PC-9 (cell line): ENCODE measurements at regions not wholly inside any gene's neighbourhood (a gene's known extent, or its start where the extent isn't known, plus 50 kb on each side); places are given as distances from the start of the nearest gene placed in this dataset.

Source experiments
- BruUV-seq: library from RNA; stranded (reverse); fragments of 400-500 nt; replicated peaks from 2 replicates; lab custom pipeline; 2021; lab: Mats Ljungman, UMichigan
- CTCF ChIA-PET: fragments of 300-600 bp; sonication (Branson Sonifier 250); formaldehyde crosslinking; loops from one replicate; lab custom pipeline; 2022; ENCODE audit warnings: antibody characterized with exemption; lab: Charles Lee
- POLR2A ChIA-PET: fragments of 300-600 bp; sonication (Branson Sonifier 250); formaldehyde crosslinking; loops from one replicate; lab custom pipeline; 2022; ENCODE audit warnings: antibody characterized with exemption; ENCODE audit not compliant: unreplicated experiment; lab: Charles Lee
- DNase-seq, 2 experiments: peaks; one replicate each; pipeline versions ENCODE4 v3.0.0 to v3.0.0-alpha.2; 2015 to 2022; ENCODE audit warnings: mixed read lengths in 1 of 2
- H2AFZ ChIP-seq: fragments of 200-600 bp; sonication (generic); 2 replicates; pipeline ENCODE4 v1.8.1; 2017; ENCODE audit warnings: antibody characterized with exemption
- H3F3A ChIP-seq: fragments of 200-600 bp; sonication (generic); 2 replicates; pipeline ENCODE4 v1.8.1; 2017; ENCODE audit warnings: antibody characterized with exemption, mild to moderate bottlenecking, low read depth; ENCODE audit not compliant: insufficient read depth
- H3K27ac ChIP-seq: fragments of 200-600 bp; sonication (generic); 2 replicates; pipeline ENCODE4 v1.6.1; 2016; ENCODE audit warnings: mixed run types
- H3K27me3 ChIP-seq: fragments of 200-600 bp; sonication (generic); 2 replicates; pipeline ENCODE4 v1.6.1; 2016; ENCODE audit warnings: low read depth, mixed run types; ENCODE audit not compliant: insufficient read depth
- H3K36me3 ChIP-seq: fragments of 200-600 bp; sonication (generic); 2 replicates; pipeline ENCODE4 v1.6.1; 2016; ENCODE audit warnings: low read depth, mixed run types
- H3K4me1 ChIP-seq: fragments of 200-600 bp; sonication (generic); replicated peaks from 2 replicates; pipeline ENCODE4 v1.6.1; 2016; ENCODE audit warnings: mixed run types; ENCODE audit not compliant: insufficient read depth
- H3K4me2 ChIP-seq: fragments of 200-600 bp; sonication (generic); 2 replicates; pipeline ENCODE4 v1.6.1; 2017; ENCODE audit warnings: mixed run types
- H3K4me3 ChIP-seq: fragments of 200-600 bp; sonication (generic); 2 replicates; pipeline ENCODE4 v1.6.1; 2016; ENCODE audit warnings: mixed run types
- H3K79me2 ChIP-seq: fragments of 200-600 bp; sonication (generic); 2 replicates; pipeline ENCODE4 v1.6.1; 2017; ENCODE audit warnings: low read depth, mixed run types
- H3K9me2 ChIP-seq: fragments of 200-600 bp; sonication (generic); 2 replicates; pipeline ENCODE4 v1.8.1; 2017; ENCODE audit warnings: mild to moderate bottlenecking; ENCODE audit not compliant: insufficient read depth
- H3K9me3 ChIP-seq: fragments of 200-600 bp; sonication (generic); 2 replicates; pipeline ENCODE4 v1.8.1; 2016; ENCODE audit warnings: low read depth; ENCODE audit not compliant: insufficient read depth
- H4K20me1 ChIP-seq: fragments of 200-600 bp; sonication (generic); 2 replicates; pipeline ENCODE4 v1.8.1; 2017; ENCODE audit not compliant: insufficient read depth
- EZH2 ChIP-seq: fragments of 200-600 bp; sonication (generic); IDR thresholded peaks from 2 replicates; pipeline ENCODE4 v1.8.0; 2017; ENCODE audit warnings: antibody characterized with exemption, low read depth
- intact Hi-C: fragments of 100-400 bp; cut with micrococcal nuclease; formaldehyde crosslinking; loops from one replicate; pipeline ENCODE4 v1.10.0; 2022; ENCODE audit not compliant: unreplicated experiment
- TF ChIP-seq, protein P1 (sequence below): fragments of 200-600 bp; sonication (generic); conservative IDR thresholded peaks from 2 replicates; pipeline ENCODE4 v1.6.1; 2017; ENCODE audit warnings: mixed run types, antibody characterized with exemption, mild to moderate bottlenecking, moderate library complexity

DNA sequence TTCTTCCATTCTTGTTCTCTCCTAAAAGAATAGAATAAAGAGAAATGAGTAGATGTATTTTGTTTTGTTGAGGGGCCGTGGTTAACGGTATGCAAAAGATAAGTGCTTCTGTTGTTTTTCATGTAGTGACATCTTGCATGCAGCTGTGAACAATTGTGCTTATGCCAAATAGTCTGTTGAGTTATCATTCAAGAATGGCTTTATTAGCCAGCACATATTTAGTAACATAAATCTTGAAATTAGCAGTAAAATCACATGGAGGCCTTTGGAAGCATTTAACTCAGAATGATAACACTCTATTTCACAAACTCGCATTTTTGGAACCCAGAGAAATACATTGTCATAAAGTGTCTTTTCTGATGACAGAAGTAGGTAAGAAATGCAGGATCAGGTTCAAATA is 1772.0 kb upstream of the FLRT2 start:
- TF ChIP-seq EZH2 = no peak
- TF ChIP-seq, protein P1, sequence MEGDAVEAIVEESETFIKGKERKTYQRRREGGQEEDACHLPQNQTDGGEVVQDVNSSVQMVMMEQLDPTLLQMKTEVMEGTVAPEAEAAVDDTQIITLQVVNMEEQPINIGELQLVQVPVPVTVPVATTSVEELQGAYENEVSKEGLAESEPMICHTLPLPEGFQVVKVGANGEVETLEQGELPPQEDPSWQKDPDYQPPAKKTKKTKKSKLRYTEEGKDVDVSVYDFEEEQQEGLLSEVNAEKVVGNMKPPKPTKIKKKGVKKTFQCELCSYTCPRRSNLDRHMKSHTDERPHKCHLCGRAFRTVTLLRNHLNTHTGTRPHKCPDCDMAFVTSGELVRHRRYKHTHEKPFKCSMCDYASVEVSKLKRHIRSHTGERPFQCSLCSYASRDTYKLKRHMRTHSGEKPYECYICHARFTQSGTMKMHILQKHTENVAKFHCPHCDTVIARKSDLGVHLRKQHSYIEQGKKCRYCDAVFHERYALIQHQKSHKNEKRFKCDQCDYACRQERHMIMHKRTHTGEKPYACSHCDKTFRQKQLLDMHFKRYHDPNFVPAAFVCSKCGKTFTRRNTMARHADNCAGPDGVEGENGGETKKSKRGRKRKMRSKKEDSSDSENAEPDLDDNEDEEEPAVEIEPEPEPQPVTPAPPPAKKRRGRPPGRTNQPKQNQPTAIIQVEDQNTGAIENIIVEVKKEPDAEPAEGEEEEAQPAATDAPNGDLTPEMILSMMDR = no peak
- Histone ChIP-seq H3K27me3 (no peaks in the 10 kb centered on the region), H4K20me1 (no peaks in the 10 kb centered on the region), H3K4me1 (no peaks in the 10 kb centered on the region), H3K4me3 (no peak overlapping the region), H3K36me3 (no peaks in the 10 kb centered on the region), H3F3A (no peaks in the 10 kb centered on the region), H3K27ac (no peak overlapping the region), H3K79me2 (no peaks in the 10 kb centered on the region), H3K9me3 (no peaks in the 10 kb centered on the region), H3K9me2 (no peaks in the 10 kb centered on the region), H3K4me2 (no peak overlapping the region), H2AFZ (no peak overlapping the region)
- BruUV-seq = no TSS peak
- CTCF ChIA-PET = no interaction called here
- intact Hi-C loops = no loop called here
- POLR2A ChIA-PET = no interaction called here
- DNase-seq = no peak

DNA sequence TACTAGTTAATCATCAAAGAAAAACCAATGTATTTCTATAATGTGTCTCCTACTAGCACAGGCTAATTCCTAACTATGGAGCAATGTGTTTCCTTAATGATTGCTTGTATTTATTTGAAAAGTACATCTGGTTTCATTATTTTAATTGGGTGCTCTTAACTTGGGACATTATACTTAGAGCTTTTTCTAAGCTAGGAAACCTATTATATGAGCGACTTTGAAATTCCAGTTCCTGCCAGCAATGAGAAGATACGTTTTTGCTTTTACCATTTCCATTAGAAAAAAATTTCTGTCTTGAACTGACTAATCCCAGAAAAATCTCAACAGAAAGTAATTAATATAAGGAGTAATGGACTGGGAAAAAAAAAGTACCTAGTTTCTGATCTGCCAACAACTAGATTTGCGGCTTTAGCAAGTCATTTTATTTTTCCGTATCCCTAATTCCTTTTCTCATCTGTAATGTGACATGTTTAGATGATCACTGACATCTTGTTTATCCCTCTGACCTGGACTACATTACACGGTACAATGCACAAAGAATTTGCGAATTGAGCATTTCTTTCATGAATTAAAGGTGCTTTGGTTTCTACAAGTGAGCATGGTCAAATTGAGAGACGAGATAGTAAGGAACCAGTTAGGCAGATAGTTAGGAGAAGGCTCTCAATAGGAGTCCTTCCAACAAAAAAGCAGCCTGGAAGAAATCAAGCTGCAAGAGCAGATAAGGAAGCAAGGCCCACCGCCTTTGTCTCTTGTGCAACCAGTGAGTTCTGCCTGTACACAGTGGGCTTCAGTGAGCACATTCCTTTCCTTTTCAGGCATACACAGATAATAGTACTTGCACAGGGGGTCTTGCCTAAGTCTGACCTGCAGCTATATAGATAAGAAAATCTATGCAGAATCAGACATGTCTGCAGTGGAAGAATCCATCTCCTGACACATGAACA is 1765.0 kb upstream of the FLRT2 start:
- CTCF ChIA-PET = no interaction called here

DNA sequence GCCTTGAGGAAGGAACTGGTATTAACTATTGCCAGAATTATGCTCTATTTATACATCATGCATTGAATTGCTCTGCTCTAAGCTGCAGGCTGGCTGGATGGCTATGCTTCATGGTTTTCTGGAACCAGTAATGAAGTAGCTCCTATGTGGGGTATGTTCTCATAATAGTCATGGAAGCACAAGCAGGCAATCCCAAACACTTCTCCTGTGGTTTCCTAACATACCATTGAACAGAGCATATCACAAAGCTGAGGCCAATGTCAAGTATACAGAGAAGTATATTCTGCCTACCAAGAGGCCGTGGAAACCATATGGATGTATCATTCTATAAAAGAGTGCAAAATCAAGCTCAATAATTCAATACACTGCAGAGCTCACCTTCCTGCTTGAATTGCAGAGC is 1752.4 kb upstream of the FLRT2 start:
- intact Hi-C loops = no loop called here
- H3K36me3 ChIP-seq = no peaks in the 10 kb centered on the region
- CTCF ChIA-PET = no interaction called here

More for the DNA sequence above, 1765.0 kb upstream of the FLRT2 start:
- POLR2A ChIA-PET = no interaction called here
- no peak for TF ChIP-seq EZH2
- TF ChIP-seq, protein P1 = no peak
- DNase-seq = no peak
- Histone ChIP-seq H3K4me2 (no peak overlapping the region), H3K4me1 (no peaks in the 10 kb centered on the region), H3K4me3 (no peak overlapping the region), H3F3A (no peaks in the 10 kb centered on the region), H3K27me3 (no peaks in the 10 kb centered on the region), H3K36me3 (no peaks in the 10 kb centered on the region), H3K9me2 (no peaks in the 10 kb centered on the region), H3K27ac (no peak overlapping the region), H3K79me2 (no peaks in the 10 kb centered on the region), H2AFZ (no peak overlapping the region), H3K9me3 (no peaks in the 10 kb centered on the region), H4K20me1 (no peaks in the 10 kb centered on the region)
- BruUV-seq = no TSS peak
- intact Hi-C loops = no loop called here

More for the DNA sequence above, 1752.4 kb upstream of the FLRT2 start:
- Histone ChIP-seq H3K9me3 (no peaks in the 10 kb centered on the region), H3K27ac (no peak overlapping the region), H3F3A (no peaks in the 10 kb centered on the region), H3K4me1 (no peaks in the 10 kb centered on the region), H3K27me3 (no peaks in the 10 kb centered on the region), H3K4me2 (no peak overlapping the region), H3K79me2 (no peaks in the 10 kb centered on the region), H4K20me1 (no peaks in the 10 kb centered on the region), H2AFZ (no peak overlapping the region), H3K9me2 (no peaks in the 10 kb centered on the region), H3K4me3 (no peak overlapping the region)
- no TSS peak for BruUV-seq
- DNase-seq = no peak
- POLR2A ChIA-PET = no interaction called here
- TF ChIP-seq, protein P1 = no peak
- TF ChIP-seq EZH2 = no peak
